GM12878 (cell line): ENCODE measurements at regions not wholly inside any gene's neighbourhood (a gene's known extent, or its start where the extent isn't known, plus 50 kb on each side); places are given as distances from the start of the nearest gene placed in this dataset.

Source experiments
- ATAC-seq: fragments of 200-7000 bp; cut with Tn5 transposase; 3 replicates; pipeline ENCODE4 v1.9.1; 2020; ENCODE audit warnings: mild to moderate bottlenecking, moderate library complexity
- BruUV-seq: library from RNA; stranded (reverse); fragments of 400-500 nt; replicated peaks from 2 replicates; lab custom pipeline; 2021; lab: Mats Ljungman, UMichigan
- CTCF ChIA-PET: fragments of 300-600 bp; sonication (Branson Sonifier 250); formaldehyde crosslinking; extraction: SDS; loops from one replicate; lab custom pipeline; 2021; ENCODE audit warnings: inconsistent platforms; lab: Yijun Ruan, JAX
- POLR2A ChIA-PET: fragments of 350-600 bp; formaldehyde crosslinking; extraction: SDS; loops from one replicate; lab custom pipeline; 2021; ENCODE audit warnings: inconsistent platforms; lab: Charles Lee
- RAD21 ChIA-PET: fragments of 300-600 bp; sonication (Branson Sonifier 250); formaldehyde crosslinking; loops from one replicate; lab custom pipeline; 2023; ENCODE audit warnings: antibody characterized with exemption; ENCODE audit not compliant: unreplicated experiment; lab: Charles Lee
- SMC1A ChIA-PET: fragments of 300-600 bp; sonication (Branson Sonifier 250); formaldehyde crosslinking; loops from one replicate; lab custom pipeline; 2023; ENCODE audit not compliant: unreplicated experiment, uncharacterized antibody; lab: Charles Lee
- DNase-seq: peaks from one replicate; pipeline ENCODE4 v3.0.0-alpha.2; 2011; ENCODE audit warnings: low read depth, low spot score
- FAIRE-seq: peaks from 3 replicates; lab custom pipeline; 2011; peaks lifted over from hg19 to GRCh38; lab: Jason Lieb, UNC
- H2AFZ ChIP-seq: 2 replicates; pipeline ENCODE4 v1.6.0; 2011; ENCODE audit warnings: low read depth, low read length, control low read depth; ENCODE audit not compliant: control insufficient read depth
- H3K27ac ChIP-seq: 2 replicates; pipeline ENCODE4 v1.5.1; 2011; ENCODE audit warnings: control low read depth; ENCODE audit not compliant: control insufficient read depth, insufficient read depth
- H3K27me3 ChIP-seq, 2 experiments: replicated peaks in 1 of 2; 2 replicates each; pipeline versions ENCODE4 v1.6.0 to v1.6.1; 2011; ENCODE audit warnings: low read length in 1 of 2; ENCODE audit not compliant: control insufficient read depth in 2 of 2, insufficient read depth in 2 of 2
- H3K36me3 ChIP-seq, 2 experiments: 2 replicates each; pipeline ENCODE4 v1.5.1; 2011; ENCODE audit warnings: low read length in 1 of 2; ENCODE audit not compliant: control insufficient read depth in 2 of 2, insufficient read depth in 2 of 2
- H3K4me1 ChIP-seq: 2 replicates; pipeline ENCODE4 v1.6.1; 2011; ENCODE audit warnings: mild to moderate bottlenecking, low read length, moderate library complexity, mixed read lengths; ENCODE audit not compliant: control insufficient read depth, insufficient read depth
- H3K4me2 ChIP-seq: 2 replicates; pipeline ENCODE4 v1.6.0; 2011; ENCODE audit warnings: control low read depth; ENCODE audit not compliant: control insufficient read depth, insufficient read depth
- H3K4me3 ChIP-seq: fragments of 200-600 bp; sonication (generic); 2 replicates; pipeline ENCODE4 v1.5.1; 2016
- H3K79me2 ChIP-seq: 2 replicates; pipeline ENCODE4 v1.6.0; 2011; ENCODE audit warnings: low read length; ENCODE audit not compliant: control insufficient read depth, insufficient read depth
- H3K9ac ChIP-seq: 2 replicates; pipeline ENCODE4 v1.8.0; 2011; ENCODE audit warnings: low read length, control low read depth, mixed read lengths; ENCODE audit not compliant: control insufficient read depth, insufficient read depth
- H3K9me3 ChIP-seq: replicated peaks from 3 replicates; pipeline ENCODE4 v1.5.1; 2011; ENCODE audit warnings: mild to moderate bottlenecking, low read length; ENCODE audit not compliant: control insufficient read depth, insufficient read depth
- H4K20me1 ChIP-seq: 2 replicates; pipeline ENCODE4 v1.6.0; 2011; ENCODE audit not compliant: control insufficient read depth, insufficient read depth
- ASH2L ChIP-seq: fragments of 300-600, 200-600 bp; sonication (generic); IDR thresholded peaks from 2 replicates; pipeline ENCODE4 v1.6.1; 2017; ENCODE audit warnings: low read depth, mild to moderate bottlenecking, borderline replicate concordance
- CHD2 ChIP-seq: IDR thresholded peaks from 2 replicates; pipeline ENCODE4 v1.6.1; 2011; ENCODE audit warnings: low read depth, low read length, improper control_type of control experiment, borderline replicate concordance
- HDAC6 ChIP-seq: fragments of 200-600 bp; sonication (generic); IDR thresholded peaks from one replicate; pipeline ENCODE4 v1.8.0; 2017; ENCODE audit warnings: antibody characterized with exemption; ENCODE audit not compliant: unreplicated experiment
- MXI1 ChIP-seq: fragments of 150-350 bp; IDR thresholded peaks from 2 replicates; pipeline ENCODE4 v1.6.1; 2011; ENCODE audit warnings: low read depth, mild to moderate bottlenecking, inconsistent platforms, low read length, improper control_type of control experiment
- MYC ChIP-seq: IDR thresholded peaks from 2 replicates; pipeline ENCODE4 v1.6.1; 2011; ENCODE audit warnings: mild to moderate bottlenecking, low read length, moderate library complexity, inconsistent platforms; ENCODE audit not compliant: insufficient read depth, insufficient replicate concordance, insufficient read length, severe bottlenecking
- NRF1 ChIP-seq: conservative IDR thresholded peaks from 2 replicates; pipeline ENCODE4 v1.6.1; 2011; ENCODE audit warnings: mild to moderate bottlenecking, low read depth, low read length, improper control_type of control experiment
- POLR2AphosphoS2 ChIP-seq: IDR thresholded peaks from 2 replicates; pipeline ENCODE4 v1.6.1; 2011; ENCODE audit warnings: low read depth, mild to moderate bottlenecking, low read length, improper control_type of control experiment, moderate library complexity
- TCF12 ChIP-seq: IDR thresholded peaks from 2 replicates; pipeline ENCODE4 v1.6.1; 2011; ENCODE audit warnings: low read depth, mild to moderate bottlenecking, low read length
- YBX1 ChIP-seq: fragments of 450-650 bp; IDR thresholded peaks from 2 replicates; pipeline ENCODE4 v1.6.1; 2016; ENCODE audit warnings: antibody characterized with exemption
- WGBS: methylation state at CpG from one replicate; pipeline ENCODE4 v1.1.6; 2016; ENCODE audit warnings: low lambda C conversion rate; ENCODE audit not compliant: insufficient replicate concordance, insufficient coverage; ENCODE audit errors: missing lambda C conversion rate; 5-methylcytosine and 5-hydroxymethylcytosine counted together
- in situ Hi-C: fragments of 300-500 bp; cut with MboI; formaldehyde crosslinking; loops from 9 replicates; pipeline ENCODE4 v1.14.3; 2018; ENCODE audit warnings: mixed read lengths
- intact Hi-C: fragments of 100-400 bp; cut with micrococcal nuclease; formaldehyde crosslinking; loops from one replicate; pipeline ENCODE4 v1.14.2; 2022; ENCODE audit not compliant: unreplicated experiment
- TF ChIP-seq, protein P1 (sequence below): IDR thresholded peaks from 2 replicates; pipeline ENCODE4 v1.6.1; 2011; ENCODE audit warnings: low read depth, mild to moderate bottlenecking, low read length, moderate library complexity, borderline replicate concordance; ENCODE audit errors: extremely low read depth

DNA sequence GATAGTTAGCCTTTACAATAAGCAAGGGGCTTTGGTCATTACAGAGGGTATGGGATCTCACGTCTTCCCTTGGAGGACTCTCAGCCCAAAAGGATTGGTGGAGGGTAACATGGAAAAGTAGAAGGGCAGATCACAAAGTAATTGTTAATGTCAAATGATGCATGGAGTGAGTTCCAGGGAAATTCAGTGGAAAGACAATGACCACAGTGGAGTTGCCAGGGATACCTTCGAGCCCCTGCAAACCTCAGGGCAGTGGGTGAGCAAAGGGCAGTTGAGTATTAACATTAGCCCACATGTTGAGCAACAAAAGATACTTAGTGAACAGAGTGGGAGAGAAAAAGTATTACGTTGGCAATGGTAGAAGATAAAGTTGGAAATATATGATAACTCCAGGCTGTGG is 593.4 kb upstream of the NR2F2 start (continued):
- TF ChIP-seq, protein P1, sequence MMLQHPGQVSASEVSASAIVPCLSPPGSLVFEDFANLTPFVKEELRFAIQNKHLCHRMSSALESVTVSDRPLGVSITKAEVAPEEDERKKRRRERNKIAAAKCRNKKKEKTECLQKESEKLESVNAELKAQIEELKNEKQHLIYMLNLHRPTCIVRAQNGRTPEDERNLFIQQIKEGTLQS, result no peak
- TF ChIP-seq CHD2 (no peak), POLR2AphosphoS2 (no peak)

DNA sequence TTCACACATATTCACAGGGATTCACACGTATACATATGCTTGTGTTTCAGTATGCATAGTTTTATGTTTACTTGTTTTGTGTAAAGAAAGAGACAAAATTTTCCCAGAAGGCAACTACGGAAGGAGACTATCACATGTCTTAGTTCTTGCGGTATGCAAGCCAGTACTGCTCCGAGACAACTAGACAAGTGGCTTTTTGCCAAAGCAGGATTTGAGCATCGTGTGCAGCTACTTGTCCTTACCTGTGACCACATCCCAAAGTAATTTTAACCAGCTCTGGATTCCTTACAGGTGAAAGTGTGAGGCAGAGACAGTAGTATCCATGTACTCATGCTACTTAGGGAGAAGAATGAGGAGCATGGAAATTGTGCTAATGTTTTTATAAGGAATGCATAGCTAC is 591.4 kb upstream of the NR2F2 start:
- no peak for ATAC-seq
- Histone ChIP-seq H3K27ac (no peak overlapping the region), H3K9me3 (peaks cover 3% of the 10 kb centered on the region; the same call in 2 of the 3 replicates), H3K9ac (no peak overlapping the region), H3K4me2 (no peak overlapping the region), H3K36me3 (no peaks in the 10 kb centered on the region), H2AFZ (no peak overlapping the region), H3K4me3 (no peak overlapping the region), H3K4me1 (no peaks in the 10 kb centered on the region), H3K27me3 (no peaks in the 10 kb centered on the region)
- CTCF ChIA-PET, result interaction anchor here (1.4 kb wide), 1 partner anchor 589 kb away, joined by 4 read pairs; no protein-coding TSS in a partner anchor
- intact Hi-C loops, result no loop called here
- no peak for FAIRE-seq
- RAD21 ChIA-PET, result no interaction called here
- BruUV-seq, result no TSS peak
- in situ Hi-C loops, result no loop called here
- DNase-seq, result no peak
- SMC1A ChIA-PET, result interaction anchor here (0.6 to 2.5 kb wide), 3 partner anchors 10 to 208 kb away, joined by 3 to 9 read pairs (median 3); no protein-coding TSS in a partner anchor
- WGBS, result 27% methylated on average over 5 of the region's 5 CpGs
- TF ChIP-seq MYC (no peak), ASH2L (no peak), NRF1 (no peak), TCF12 (no peak), HDAC6 (no peak), MXI1 (no peak), YBX1 (no peak)
- TF ChIP-seq, all 136 proteins: peak for 0
- POLR2A ChIA-PET, result no interaction called here
- Histone ChIP-seq H4K20me1 (no peaks in the 10 kb centered on the region), H3K79me2 (no peaks in the 10 kb centered on the region)
